HG02981 (cell line): ENCODE measurements at regions not wholly inside any gene's neighbourhood (a gene's known extent, or its start where the extent isn't known, plus 50 kb on each side); places are given as distances from the start of the nearest gene placed in this dataset.
"Not testable (repeated sequence)": the region's sequence is repeated elsewhere in the genome, so short reads cannot be mapped to it uniquely, and the experiment has no call there.

ENCODE experiments used
- ATAC-seq: cut with Tn5 transposase; IDR thresholded peaks from one replicate; pipeline ENCODE4 v1.9.1; 2021; ENCODE audit warnings: mild to moderate bottlenecking, moderate library complexity; ENCODE audit not compliant: unreplicated experiment

DNA sequence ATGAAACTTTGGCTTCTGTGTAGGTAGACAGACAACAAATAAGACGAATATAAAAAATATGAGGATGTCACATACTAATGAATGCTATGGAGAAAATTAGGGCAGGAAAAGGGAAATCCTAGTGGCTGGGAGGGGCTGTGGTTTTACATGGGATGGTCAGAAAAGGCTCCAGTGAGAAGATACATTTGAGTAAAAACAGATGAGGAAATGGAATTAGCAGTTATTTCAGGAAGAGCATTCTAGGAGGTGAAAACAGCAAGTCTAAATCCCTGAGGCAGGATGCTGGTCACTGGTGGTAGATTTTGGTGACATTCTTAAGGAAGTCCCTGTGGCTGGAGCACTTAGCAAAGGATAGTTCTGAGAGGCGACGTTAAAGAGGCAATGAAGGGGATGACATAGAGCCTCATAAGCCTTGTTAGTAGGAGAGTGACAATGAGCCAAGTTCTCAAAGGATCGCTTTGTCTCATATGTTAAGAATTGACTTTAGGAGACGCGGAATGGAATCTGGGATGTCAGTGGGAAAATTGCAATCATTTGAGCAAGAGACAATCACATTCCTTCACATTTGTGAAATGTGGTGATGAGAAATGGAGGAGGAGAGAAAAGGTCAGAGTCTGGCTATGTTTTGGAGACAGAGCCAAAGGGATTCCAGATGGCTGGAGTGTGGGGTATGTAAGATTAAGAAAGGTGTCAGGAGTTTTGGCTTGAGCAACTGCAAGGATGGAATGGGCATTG lies 384.7 kb upstream of the FZD8 start:
- ATAC-seq, result no peak

DNA sequence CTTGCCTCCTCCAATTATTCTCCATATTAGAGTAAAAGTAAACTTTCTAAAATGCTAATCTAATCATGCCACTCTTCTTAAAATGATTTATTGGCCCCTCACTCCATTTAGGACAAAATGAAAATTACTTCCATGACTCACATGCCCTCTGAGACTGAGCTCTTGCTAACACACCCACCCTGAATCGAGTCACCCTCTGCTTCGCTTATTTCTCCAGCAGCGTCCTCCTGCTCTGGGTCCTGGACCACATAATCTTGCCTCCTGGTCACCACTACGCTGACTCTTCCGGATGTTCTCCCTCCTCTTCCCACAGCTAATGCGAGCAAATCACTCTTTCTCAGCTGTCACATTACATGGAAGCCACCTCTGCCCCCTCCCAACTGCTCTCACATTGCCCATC lies 384.0 kb upstream of the FZD8 start:
- ATAC-seq, result no peak

DNA sequence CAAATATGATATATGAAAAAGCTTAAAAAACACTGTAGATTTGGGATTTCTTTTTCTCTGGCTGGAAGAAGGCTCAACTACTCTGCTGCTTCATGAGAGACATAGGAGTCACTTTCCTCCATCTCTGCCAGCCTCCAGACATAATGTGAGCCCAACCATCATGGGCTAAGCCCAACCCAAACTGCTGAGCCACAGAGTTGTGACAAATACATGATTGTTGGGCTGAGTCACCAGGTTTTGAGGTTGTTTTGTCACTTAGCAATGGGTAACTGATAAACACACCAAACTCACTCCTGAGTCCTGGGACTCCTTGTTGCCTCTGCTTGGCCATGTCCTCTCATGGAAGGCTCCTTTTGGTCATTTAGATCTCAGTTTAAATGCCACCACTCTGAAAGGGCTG lies 381.8 kb upstream of the FZD8 start:
- no peak for ATAC-seq

DNA sequence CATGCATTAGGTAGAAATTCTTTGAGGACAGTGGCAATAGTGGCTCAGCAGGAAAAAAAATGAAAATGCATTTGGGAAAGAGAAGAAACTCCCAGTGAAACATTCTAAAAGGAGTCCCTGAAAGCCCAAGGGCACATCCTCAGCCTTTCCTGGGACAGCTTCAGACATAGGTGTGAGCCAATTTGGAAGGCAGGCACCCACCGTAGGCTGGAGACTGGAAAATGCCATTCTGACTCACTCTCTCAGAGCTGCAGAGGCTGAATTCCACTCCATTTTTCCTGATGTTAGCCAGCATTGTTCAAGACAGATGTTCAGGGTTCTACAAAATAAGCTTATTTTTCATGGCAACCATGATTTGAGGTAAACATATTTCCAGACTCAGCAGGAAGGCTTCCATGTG lies 379.0 kb upstream of the FZD8 start:
- no peak for ATAC-seq

DNA sequence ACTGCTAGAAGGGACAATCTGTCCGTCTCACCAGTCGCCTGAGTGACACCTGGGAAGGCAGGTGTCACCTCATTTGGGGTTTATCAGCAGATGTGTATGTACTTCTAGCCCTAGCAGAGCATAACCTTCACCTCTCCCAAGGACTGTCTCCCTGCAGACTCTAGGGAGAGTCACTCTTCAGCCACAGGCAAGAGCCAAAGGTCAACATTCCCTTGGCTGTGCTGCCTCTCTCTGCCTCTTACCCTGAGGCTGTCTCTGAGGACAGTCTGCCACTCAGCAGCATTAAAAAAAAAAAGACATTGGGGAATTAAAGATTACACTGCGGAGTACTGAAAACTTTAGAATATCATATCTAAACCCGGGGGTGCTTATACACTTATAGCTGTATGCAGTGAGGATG lies 377.7 kb upstream of the FZD8 start:
- ATAC-seq, result no peak

DNA sequence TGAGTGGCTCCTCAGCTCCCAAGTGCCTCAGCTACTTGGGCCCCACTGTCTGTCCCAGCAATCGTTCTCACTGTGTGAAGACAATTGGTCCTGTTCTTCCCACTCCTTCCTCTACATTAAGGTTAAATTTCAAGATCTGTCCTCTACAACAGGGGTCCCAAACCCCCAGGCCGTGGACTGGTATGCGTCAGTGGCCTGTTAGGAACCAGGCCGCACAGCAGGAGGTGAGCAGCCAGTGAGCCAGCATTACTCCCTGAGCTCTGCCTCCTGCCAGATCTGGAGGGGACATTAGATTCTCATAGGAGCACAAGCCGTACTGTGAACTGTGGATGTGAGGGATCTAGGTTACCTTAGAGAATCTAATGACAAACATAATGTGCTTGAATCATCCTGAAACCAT lies 376.9 kb upstream of the FZD8 start:
- no peak for ATAC-seq

DNA sequence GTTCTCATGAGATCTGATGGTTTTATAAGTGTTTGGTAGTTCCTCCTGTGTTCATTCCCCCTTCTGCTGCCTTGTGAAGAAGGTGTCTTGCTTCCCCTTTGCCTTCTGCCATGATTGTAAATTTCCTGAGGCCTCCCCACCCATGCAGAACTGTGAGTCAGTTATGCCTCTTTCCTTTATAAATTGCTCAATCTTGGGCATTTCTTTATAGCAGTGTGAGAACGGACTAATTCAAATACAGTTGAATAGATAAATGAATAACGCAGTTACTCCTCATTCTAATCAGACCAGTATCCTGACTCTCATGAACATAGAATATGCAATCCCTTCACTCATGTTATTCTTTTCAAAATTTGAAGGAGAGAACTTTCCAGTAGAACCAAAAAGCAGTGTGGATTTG lies 375.0 kb upstream of the FZD8 start:
- no peak for ATAC-seq

DNA sequence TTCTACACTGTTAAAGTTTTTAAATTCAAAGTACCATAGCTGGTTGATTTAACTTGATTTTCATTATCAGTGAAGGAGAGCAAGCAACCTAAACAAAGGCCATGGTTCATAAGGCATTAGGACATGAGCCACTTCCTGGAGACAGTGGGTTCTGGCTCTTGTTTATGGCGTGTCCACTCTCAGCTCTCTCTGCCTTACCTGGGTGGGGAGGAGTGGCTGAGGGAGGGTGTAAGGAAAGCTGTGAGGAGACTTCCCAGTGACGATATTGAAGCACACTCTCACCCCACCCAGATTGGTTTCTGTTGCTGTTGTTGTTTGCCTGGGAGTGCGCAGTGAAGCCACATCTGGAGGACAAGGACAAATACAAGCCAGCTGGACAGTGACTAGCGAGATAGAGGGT lies 365.3 kb upstream of the FZD8 start:
- no peak for ATAC-seq

DNA sequence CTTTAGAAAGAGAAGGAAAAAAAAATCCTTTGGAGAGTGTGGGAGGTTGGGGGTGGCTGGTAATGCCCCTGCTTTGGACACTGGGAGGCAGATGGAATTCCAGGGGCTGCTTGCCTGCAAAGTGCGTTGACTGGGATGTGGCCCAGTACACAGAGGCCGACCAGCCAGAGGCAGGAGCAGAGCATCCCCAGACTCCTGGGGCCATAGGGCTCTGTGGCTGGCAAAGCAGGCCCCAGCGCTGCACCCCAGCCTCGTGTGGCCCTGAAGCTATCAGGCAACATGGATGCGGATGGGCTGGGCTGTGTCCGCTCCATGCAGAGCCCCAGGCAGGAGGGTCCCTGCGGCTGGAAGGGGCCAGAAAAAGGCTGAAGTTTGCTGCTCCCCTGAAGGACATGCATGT lies 361.6 kb upstream of the FZD8 start:
- no peak for ATAC-seq

DNA sequence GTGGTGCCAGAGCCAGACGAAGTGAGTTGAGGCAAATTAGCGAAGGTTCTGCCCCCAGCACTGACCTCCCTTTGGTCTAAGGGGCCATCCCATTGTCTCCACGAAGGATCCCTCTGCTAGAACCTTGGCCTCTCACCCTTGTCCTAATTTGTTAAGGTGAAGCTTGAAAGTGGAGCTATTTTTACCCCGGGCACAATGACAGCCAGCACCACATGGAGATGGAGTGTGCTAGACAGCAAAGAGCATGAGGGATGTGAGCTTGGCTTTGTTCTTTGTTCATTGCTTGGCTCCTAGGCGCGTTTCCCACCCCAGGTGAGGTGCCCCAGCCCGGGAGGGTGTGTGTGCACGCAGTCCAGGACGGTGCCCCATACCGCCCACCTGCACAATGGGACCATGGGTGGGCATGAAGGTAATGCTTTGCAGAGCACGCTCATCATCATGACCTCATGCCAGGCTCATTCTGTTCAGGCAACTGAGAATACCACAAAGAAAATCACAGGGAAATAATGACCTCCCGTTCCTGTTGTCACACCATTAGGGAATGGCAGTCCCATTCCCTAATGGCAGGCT lies 361.0 kb upstream of the FZD8 start:
- no peak for ATAC-seq

DNA sequence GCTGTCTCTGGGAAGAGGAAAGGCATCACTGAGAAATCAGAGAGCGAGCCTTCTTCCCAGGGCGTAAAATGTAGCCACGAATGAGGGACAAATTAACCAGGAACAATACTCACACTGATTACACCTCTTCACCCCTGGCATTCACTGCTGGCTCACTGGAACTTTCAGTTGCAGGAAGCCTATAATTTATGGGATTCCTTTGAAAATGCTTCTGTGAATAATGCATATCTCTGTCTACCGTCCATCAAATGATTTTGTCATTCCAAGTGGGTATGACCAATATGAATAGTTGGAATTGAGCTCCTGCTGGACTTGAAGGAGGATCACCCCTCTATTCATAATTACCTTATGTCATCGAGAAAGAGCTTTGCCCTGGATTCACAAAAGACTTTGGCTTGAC lies 360.3 kb upstream of the FZD8 start:
- ATAC-seq, result no peak

DNA sequence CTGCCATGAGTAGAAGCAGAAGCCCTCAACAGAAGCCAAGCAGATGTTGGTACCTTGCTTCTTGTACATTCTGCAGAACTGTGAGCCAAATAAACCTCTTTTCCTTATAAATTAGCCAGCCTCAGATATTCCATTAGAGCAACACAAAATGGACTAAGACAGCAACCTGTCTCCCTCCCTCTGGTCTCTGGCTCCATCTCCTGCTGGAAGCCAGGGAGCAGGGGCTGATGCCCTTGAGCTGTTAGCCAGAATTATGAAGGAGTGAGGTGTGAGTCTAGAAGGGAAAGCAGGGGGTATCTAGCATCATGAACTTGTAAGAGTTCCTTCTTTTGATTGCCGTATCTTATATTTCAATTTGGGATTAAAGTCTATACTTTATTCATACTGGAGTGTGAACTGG lies 358.7 kb upstream of the FZD8 start:
- not testable (repeated sequence) for ATAC-seq

DNA sequence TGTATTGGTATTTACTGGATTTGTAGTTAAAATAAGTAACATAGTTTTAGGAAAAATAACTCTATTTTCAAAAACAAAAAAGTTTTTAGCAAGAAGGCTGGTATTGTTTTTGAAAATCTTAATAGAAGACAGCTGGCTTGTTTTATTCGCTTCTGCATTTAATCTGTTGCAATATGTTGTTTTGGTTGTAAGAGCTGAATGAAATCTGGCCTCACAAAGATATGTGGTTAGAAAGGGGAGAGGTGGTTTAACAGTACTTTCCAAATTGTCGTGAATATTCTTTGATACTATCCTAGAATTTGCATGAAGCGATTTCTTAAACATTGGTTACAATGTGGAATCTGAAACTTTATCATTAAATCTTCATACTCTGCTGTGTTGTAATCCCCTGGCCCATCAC lies 355.9 kb upstream of the FZD8 start:
- ATAC-seq, result no peak

DNA sequence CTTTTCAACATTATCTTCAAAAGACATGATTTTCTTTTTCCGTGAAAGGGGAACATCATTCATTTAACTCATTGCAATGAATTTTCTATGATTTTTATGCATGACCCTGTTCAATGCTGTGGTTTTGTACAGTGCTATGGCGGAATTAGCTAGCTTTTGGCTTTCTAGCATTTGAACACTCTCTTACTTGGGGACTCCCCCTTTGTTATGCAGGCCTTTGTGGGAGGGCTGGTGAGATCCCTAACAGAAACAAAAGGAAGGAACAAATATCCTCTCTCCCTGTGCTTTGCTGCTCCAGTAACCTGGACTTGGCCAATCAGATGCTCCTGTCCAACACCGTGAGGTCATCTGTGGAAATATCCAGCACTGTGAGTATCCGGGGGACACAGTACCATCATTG lies 353.4 kb upstream of the FZD8 start:
- ATAC-seq, result no peak

DNA sequence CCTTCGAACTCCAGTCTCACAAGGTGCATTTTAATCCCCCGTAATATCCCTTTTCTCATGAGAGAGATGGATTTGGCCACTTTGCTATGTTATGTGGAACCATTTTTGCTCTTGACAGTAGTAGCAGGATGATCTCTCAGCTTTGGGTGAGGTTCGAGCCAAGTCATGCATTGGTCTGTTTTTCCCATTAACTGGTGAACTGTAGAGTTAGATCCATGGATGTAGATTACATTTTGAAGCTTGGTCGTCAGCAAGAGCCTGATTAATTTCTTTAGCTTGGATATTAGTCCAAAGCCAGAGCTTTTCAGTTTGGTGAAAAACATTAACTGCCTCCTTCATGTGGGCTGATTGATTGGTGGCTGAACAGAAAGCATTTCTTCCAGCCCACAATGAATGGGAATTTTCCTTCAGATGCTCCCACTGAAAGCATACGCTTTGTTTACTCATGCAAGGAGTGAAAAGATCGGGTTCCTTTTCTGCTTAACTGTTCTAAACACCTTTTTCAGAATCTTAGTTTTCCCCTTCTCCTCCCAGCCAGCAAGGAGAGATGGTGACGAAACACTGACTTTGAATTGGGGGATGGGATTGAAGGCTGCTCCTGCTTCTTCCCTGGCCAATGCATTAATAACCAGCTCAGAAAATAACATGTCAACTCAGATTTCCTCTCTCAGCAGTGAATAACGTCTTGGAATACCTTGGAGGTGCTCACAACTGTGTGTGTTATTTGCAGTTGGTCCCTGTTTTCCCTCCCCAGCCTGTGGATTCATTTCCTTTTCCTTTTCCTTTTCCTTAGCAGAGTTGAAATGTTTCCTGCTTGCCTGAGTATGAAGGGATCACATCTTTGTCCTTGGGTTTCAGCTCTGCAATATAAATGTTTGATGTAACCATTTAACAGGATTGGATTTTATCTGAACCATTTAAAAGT lies 351.8 kb upstream of the FZD8 start:
- ATAC-seq, result no peak

DNA sequence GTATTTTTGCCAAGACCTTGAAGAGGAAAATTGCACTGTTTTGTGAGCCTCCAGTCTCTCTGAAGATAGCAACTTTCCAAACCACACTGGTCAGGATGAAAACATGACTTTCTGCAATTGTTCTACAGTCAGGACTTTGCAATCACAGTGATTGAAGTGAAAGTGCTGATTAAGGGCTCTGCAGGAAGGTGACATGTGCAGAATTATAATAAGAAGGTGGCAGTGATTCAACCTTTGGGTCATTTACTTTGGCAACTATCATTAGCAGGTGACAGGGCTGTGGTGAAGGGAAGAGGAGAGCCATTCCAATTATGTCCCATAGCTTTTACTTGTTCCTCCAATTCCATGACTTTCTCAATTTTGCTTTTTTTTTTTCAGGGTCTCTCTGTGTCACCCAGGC lies 350.0 kb upstream of the FZD8 start:
- no peak for ATAC-seq

DNA sequence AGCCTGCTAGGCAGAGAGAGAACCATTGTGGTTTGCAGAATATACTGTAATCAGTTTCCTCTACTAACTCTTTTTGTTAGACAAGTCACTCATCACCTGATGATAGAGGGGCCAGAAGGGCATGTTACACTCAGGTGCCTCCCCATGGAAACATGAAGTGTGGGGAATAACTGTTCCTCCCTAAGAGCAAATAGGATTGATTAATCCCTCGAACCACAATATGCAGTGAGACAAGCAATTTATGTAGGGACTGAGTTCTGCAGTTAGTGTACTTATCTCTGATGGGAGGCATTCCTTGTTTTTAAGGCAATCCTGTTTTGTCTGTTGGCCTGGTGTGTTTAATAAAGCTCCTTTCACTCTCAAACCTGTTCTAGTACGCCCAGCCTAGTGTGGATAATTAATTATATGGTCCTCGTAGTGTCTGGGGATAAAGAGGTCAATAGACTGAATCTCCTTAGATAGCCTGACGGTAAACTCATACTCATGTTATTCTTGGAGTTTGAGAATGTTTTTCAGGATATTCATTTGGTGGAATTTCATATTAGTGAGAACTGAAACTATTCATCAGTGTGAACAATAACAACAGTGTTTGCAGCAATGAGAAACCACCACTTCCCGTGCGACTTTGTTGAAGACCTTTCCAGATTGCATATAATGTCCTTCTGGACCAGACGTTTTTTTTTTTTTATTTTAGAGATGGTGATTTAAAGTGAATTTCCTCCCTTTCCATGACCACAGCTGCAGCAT lies 344.8 kb upstream of the FZD8 start:
- no peak for ATAC-seq

DNA sequence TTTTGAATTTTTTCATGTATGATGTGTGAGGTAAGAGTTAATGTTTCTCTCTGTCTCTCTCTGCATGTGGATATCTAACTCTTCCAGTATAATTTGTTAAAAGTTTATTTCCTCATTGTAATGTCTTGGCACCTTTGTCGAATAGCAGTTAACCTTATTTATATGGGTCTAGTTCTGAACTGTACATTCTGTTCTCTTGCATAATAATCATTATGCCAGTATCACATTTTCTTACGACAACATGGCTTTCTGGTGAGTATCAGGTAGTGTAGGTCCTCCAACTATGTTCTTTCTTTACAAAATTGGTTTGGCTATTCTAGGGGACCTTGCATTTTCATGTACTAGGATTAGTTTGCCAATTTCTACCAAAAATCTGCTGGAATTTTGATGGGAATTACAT lies 337.0 kb upstream of the FZD8 start:
- no peak for ATAC-seq

DNA sequence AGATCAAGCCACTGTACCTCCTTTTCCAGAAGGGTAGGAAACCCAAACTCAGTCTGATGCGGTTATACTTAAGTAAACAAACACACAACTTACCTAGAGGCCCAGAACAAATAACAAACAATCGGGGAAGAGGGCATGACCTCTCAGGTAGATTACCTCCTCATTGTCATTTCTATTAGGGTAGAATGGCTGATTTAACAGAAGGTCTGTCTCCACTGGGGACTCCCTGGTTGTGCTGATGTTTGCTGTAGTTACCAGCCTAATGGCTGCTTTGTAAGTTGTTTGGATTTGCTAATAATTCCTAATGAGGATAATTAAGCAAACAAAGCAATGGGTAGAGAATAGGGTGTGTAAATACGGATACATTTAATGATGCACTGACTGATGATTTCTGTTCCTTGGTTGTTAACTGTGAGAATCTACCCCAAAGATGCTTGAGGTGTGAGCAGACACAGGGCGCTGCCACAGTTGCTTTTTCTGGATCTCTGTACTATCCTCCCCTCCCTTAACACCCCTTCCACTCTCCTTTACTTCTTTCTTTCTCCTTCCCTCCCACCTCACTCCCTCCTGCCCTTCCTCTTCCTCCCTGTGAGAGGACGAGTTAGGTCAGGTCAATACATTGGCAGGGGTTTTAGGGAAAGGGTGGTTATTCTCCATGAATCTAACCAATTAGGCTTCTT lies 332.0 kb upstream of the FZD8 start:
- not testable (repeated sequence) for ATAC-seq

DNA sequence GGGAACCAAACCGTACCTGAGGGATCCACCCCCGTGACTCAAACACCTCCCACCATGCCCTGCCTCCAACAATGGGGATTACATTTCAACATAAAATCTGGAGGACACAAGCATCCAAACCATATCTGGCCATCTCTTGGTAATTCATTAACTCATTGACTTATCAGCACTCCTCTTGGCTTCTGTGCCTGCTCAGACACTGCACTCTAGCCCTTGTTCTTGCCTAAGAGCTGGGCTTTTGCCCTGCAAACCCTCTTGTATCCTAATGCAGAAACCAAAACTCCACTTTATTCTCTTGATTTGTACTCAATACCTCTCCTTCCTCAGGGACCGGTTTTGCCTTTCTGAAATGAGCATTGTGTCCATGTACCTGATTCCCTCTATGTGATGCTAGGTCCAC lies 330.2 kb upstream of the FZD8 start:
- no peak for ATAC-seq

DNA sequence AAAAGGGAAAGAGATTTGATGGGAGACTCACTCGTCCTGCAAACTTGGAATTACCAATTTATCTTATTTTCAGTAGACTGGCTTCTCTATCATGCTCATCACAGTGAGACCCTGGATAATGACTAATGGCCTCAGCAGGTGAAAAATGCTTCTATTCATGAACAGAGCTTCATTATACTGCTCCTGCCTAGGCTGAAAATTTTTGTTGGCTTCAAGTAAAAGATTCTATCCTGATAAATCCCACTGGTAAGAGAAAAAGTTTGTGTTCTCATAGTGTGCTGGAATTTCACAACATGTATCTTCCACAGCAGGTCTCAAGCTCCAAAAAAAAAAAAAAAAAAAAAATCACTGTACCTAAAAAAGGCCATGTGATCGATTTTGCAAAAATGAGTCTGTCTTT lies 329.3 kb upstream of the FZD8 start:
- ATAC-seq, result no peak
